Naive B cell (primary cell): ENCODE measurements at regions not wholly inside any gene's neighbourhood (a gene's known extent, or its start where the extent isn't known, plus 50 kb on each side); places are given as distances from the start of the nearest gene placed in this dataset.
"Not testable (repeated sequence)": the region's sequence is repeated elsewhere in the genome, so short reads cannot be mapped to it uniquely, and the experiment has no call there.

Experiments used
- ATAC-seq, 2 donors: fragments of 150-1000 bp; cut with Tn5 transposase; 2 replicates each; pipeline ENCODE4 v1.10.0; 2021; ENCODE audit warnings: low read depth in 2 of 2, mild to moderate bottlenecking in 2 of 2, moderate library complexity in 2 of 2
- DNase-seq: peaks from one replicate; pipeline ENCODE4 v3.0.0; 2022
- H3K27ac Mint-ChIP-seq, 6 donors: one replicate each; pipeline ENCODE4 v1.8.0; 2020 to 2022; ENCODE audit warnings: mild to moderate bottlenecking in 6 of 6, mixed read lengths in 6 of 6, moderate library complexity in 5 of 6, inconsistent platforms in 2 of 6
- H3K27me3 Mint-ChIP-seq, 3 donors: one replicate each; pipeline ENCODE4 v1.8.0; 2021 to 2022; ENCODE audit warnings: mixed read lengths in 3 of 3, mild to moderate bottlenecking in 1 of 3
- H3K36me3 Mint-ChIP-seq, 2 donors: one replicate each; pipeline ENCODE4 v1.8.0; 2020 to 2022; ENCODE audit warnings: mixed read lengths in 2 of 2, inconsistent platforms in 1 of 2, mild to moderate bottlenecking in 1 of 2
- H3K4me1 Mint-ChIP-seq, 3 donors: one replicate each; pipeline ENCODE4 v1.8.0; 2020 to 2022; ENCODE audit warnings: mixed read lengths in 3 of 3, inconsistent platforms in 1 of 3, mild to moderate bottlenecking in 1 of 3, moderate library complexity in 1 of 3
- H3K4me3 Mint-ChIP-seq, 8 donors: one replicate each; pipeline ENCODE4 v1.8.0; 2020 to 2022; ENCODE audit warnings: mild to moderate bottlenecking in 8 of 8, mixed read lengths in 8 of 8, moderate library complexity in 8 of 8, inconsistent platforms in 2 of 8
- H3K9me3 Mint-ChIP-seq, 7 donors: one replicate each; pipeline ENCODE4 v1.8.0; 2020 to 2022; ENCODE audit warnings: mixed read lengths in 7 of 7, mild to moderate bottlenecking in 5 of 7, inconsistent platforms in 2 of 7, moderate library complexity in 1 of 7

- no peaks in the 10 kb centered on the region for H3K36me3 Mint-ChIP-seq
- H3K27me3 Mint-ChIP-seq = no peaks in the 10 kb centered on the region
- H3K27ac Mint-ChIP-seq = no peak overlapping the region
- no peaks in the 10 kb centered on the region for H3K4me1 Mint-ChIP-seq
- DNase-seq = no peak
- peaks cover 0 to 13% (median 7%) of the 10 kb centered on the region in 7 donors for H3K9me3 Mint-ChIP-seq
- H3K4me3 Mint-ChIP-seq = no peak overlapping the region
- ATAC-seq = no peak
Observed at GRCh38 chr2:125364192-125364983, 1291.6 kb upstream of the GYPC start.

GRCh38 chr2:125364984-125365265 is 1291.0 kb upstream of the GYPC start:
- ATAC-seq = no peak
- H3K4me1 Mint-ChIP-seq = no peaks in the 10 kb centered on the region
- peaks cover 0 to 10% (median 7%) of the 10 kb centered on the region in 7 donors for H3K9me3 Mint-ChIP-seq

GRCh38 chr2:125371867-125372266 is 1284.1 kb upstream of the GYPC start:
- Mint-ChIP-seq H3K4me3 (no peak overlapping the region), H3K27me3 (no peaks in the 10 kb centered on the region), H3K4me1 (no peaks in the 10 kb centered on the region), H3K9me3 (peaks cover 0 to 8% (median 3%) of the 10 kb centered on the region in 7 donors), H3K36me3 (no peaks in the 10 kb centered on the region), H3K27ac (no peak overlapping the region)
- no peak for DNase-seq
- no peak for ATAC-seq

More at GRCh38 chr2:125364984-125365265, 1291.0 kb upstream of the GYPC start:
- no peak overlapping the region for H3K27ac Mint-ChIP-seq
- no peaks in the 10 kb centered on the region for H3K27me3 Mint-ChIP-seq
- H3K4me3 Mint-ChIP-seq = no peak overlapping the region
- no peaks in the 10 kb centered on the region for H3K36me3 Mint-ChIP-seq
- DNase-seq = no peak

- Mint-ChIP-seq H3K27ac (no peak overlapping the region), H3K36me3 (no peaks in the 10 kb centered on the region), H3K9me3 (peaks cover 0 to 12% (median 3%) of the 10 kb centered on the region in 7 donors), H3K27me3 (no peaks in the 10 kb centered on the region), H3K4me3 (no peak overlapping the region), H3K4me1 (no peaks in the 10 kb centered on the region)
- no peak for DNase-seq
- no peak for ATAC-seq
Observed at GRCh38 chr2:125373293-125373692, 1282.7 kb upstream of the GYPC start.

- DNase-seq (no peak), ATAC-seq (no peak)
- H3K27ac Mint-ChIP-seq = no peak overlapping the region
- no peaks in the 10 kb centered on the region for H3K36me3 Mint-ChIP-seq
- H3K4me3 Mint-ChIP-seq = no peak overlapping the region
- H3K4me1 Mint-ChIP-seq = no peaks in the 10 kb centered on the region
- H3K9me3 Mint-ChIP-seq = peaks cover 3 to 14% (median 9%) of the 10 kb centered on the region in 7 donors
- no peaks in the 10 kb centered on the region for H3K27me3 Mint-ChIP-seq
Observed at GRCh38 chr2:125386074-125386473, 1269.9 kb upstream of the GYPC start.

- no peak overlapping the region for H3K27ac Mint-ChIP-seq
- H3K9me3 Mint-ChIP-seq = peaks cover 0 to 18% (median 2%) of the 10 kb centered on the region in 7 donors
- H3K27me3 Mint-ChIP-seq = no peaks in the 10 kb centered on the region
- ATAC-seq (no peak), DNase-seq (no peak)
- H3K36me3 Mint-ChIP-seq = no peaks in the 10 kb centered on the region
- no peaks in the 10 kb centered on the region for H3K4me1 Mint-ChIP-seq
- no peak overlapping the region for H3K4me3 Mint-ChIP-seq
Observed at GRCh38 chr2:125397535-125398251, 1258.3 kb upstream of the GYPC start.

- ATAC-seq (no peak), DNase-seq (no peak)
- H3K27ac Mint-ChIP-seq = no peak overlapping the region
- H3K36me3 Mint-ChIP-seq = no peaks in the 10 kb centered on the region
- no peaks in the 10 kb centered on the region for H3K27me3 Mint-ChIP-seq
- no peak overlapping the region for H3K4me3 Mint-ChIP-seq
- H3K9me3 Mint-ChIP-seq = peaks cover 0 to 13% (median 3%) of the 10 kb centered on the region in 7 donors
- no peaks in the 10 kb centered on the region for H3K4me1 Mint-ChIP-seq
Observed at GRCh38 chr2:125398738-125399524, 1257.0 kb upstream of the GYPC start.

- no peaks in the 10 kb centered on the region for H3K4me1 Mint-ChIP-seq
- H3K27ac Mint-ChIP-seq = peak overlapping the region in 1 of 6 donors; percentile 46
- H3K9me3 Mint-ChIP-seq = peaks cover 0 to 7% (median 4%) of the 10 kb centered on the region in 7 donors
- no peak overlapping the region for H3K4me3 Mint-ChIP-seq
- H3K36me3 Mint-ChIP-seq = no peaks in the 10 kb centered on the region
- no peaks in the 10 kb centered on the region for H3K27me3 Mint-ChIP-seq
- ATAC-seq (no peak), DNase-seq (no peak)
Observed at GRCh38 chr2:125405816-125406215, 1250.1 kb upstream of the GYPC start.

- Mint-ChIP-seq H3K27ac (no peak overlapping the region), H3K4me1 (no peaks in the 10 kb centered on the region), H3K27me3 (no peaks in the 10 kb centered on the region), H3K4me3 (no peak overlapping the region), H3K36me3 (no peaks in the 10 kb centered on the region), H3K9me3 (peaks cover 0 to 7% (median 2%) of the 10 kb centered on the region in 7 donors)
- ATAC-seq (no peak), DNase-seq (no peak)
Observed at GRCh38 chr2:125408874-125409538, 1247.0 kb upstream of the GYPC start.

- H3K36me3 Mint-ChIP-seq = no peaks in the 10 kb centered on the region
- no peaks in the 10 kb centered on the region for H3K27me3 Mint-ChIP-seq
- H3K27ac Mint-ChIP-seq = no peak overlapping the region
- DNase-seq (no peak), ATAC-seq (no peak)
- peaks cover 0 to 9% (median 4%) of the 10 kb centered on the region in 7 donors for H3K9me3 Mint-ChIP-seq
- no peak overlapping the region for H3K4me3 Mint-ChIP-seq
- no peaks in the 10 kb centered on the region for H3K4me1 Mint-ChIP-seq
Observed at GRCh38 chr2:125418483-125418882, 1237.5 kb upstream of the GYPC start.

GRCh38 chr2:125422198-125422770 is 1233.7 kb upstream of the GYPC start:
- not testable (repeated sequence) for H3K4me3 Mint-ChIP-seq, ATAC-seq, H3K9me3 Mint-ChIP-seq, H3K4me1 Mint-ChIP-seq, H3K27me3 Mint-ChIP-seq, H3K36me3 Mint-ChIP-seq, DNase-seq, H3K27ac Mint-ChIP-seq

GRCh38 chr2:125424266-125424785 is 1231.6 kb upstream of the GYPC start:
- ATAC-seq (no peak), DNase-seq (no peak)
- H3K27me3 Mint-ChIP-seq = no peaks in the 10 kb centered on the region
- H3K36me3 Mint-ChIP-seq = no peaks in the 10 kb centered on the region
- no peak overlapping the region for H3K4me3 Mint-ChIP-seq
- H3K27ac Mint-ChIP-seq = no peak overlapping the region
- peaks cover 0 to 7% (median 5%) of the 10 kb centered on the region in 7 donors for H3K9me3 Mint-ChIP-seq
- H3K4me1 Mint-ChIP-seq = no peaks in the 10 kb centered on the region
